Ovary (tissue), 3 donors: ENCODE measurements at regions not wholly inside any gene's neighbourhood (a gene's known extent, or its start where the extent isn't known, plus 50 kb on each side); places are given as distances from the start of the nearest gene placed in this dataset.

Source experiments
- EP300 ChIP-seq: sonication (generic); formaldehyde crosslinking; IDR thresholded peaks from one replicate; pipeline ENCODE4 v1.6.1; 2017; ENCODE audit warnings: antibody characterized with exemption
- POLR2A ChIP-seq: fragments of 450-650 bp; IDR thresholded peaks from one replicate; pipeline ENCODE4 v1.6.1; 2017; ENCODE audit warnings: antibody characterized with exemption, mild to moderate bottlenecking, moderate library complexity
- TF ChIP-seq, protein P1 (sequence below), 3 donors: fragments of 450-650 bp in 2 of 3; fragments of 200-600 bp in 1 of 3; IDR thresholded peaks; one replicate each; pipeline versions ENCODE4 v1.5.1 to v1.8.0; 2016 to 2022; ENCODE audit warnings: antibody characterized with exemption in 3 of 3, mild to moderate bottlenecking in 1 of 3
- donor health status: DM: no; HTN: no; CAD: no.

DNA sequence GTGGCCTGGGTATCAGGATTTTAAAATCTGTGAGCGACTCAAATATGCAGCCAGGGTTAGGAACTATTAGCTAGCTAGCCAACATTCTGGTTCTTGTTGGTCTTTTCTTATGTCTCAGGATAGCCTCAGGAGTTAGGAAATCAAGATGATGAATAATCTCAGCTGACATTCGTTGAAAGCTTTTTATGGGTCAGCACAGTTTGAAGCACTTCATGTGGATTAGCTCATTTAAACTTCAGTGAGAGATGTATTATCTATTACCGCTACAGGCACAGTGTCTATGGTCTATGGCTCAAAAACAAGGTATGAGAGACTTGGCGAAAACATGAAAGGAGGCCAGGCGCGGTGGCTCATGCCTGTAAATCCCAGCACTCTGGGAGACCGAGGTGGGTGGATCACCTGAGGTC lies 187.5 kb upstream of the THRB start:
- TF ChIP-seq, protein P1, sequence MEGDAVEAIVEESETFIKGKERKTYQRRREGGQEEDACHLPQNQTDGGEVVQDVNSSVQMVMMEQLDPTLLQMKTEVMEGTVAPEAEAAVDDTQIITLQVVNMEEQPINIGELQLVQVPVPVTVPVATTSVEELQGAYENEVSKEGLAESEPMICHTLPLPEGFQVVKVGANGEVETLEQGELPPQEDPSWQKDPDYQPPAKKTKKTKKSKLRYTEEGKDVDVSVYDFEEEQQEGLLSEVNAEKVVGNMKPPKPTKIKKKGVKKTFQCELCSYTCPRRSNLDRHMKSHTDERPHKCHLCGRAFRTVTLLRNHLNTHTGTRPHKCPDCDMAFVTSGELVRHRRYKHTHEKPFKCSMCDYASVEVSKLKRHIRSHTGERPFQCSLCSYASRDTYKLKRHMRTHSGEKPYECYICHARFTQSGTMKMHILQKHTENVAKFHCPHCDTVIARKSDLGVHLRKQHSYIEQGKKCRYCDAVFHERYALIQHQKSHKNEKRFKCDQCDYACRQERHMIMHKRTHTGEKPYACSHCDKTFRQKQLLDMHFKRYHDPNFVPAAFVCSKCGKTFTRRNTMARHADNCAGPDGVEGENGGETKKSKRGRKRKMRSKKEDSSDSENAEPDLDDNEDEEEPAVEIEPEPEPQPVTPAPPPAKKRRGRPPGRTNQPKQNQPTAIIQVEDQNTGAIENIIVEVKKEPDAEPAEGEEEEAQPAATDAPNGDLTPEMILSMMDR (IDR thresholded peaks at IDR 0.05) = no peak
- no peak for TF ChIP-seq EP300
- no peak for TF ChIP-seq POLR2A
